Tibial nerve (tissue), 3 donors: ENCODE measurements at regions not wholly inside any gene's neighbourhood (a gene's known extent, or its start where the extent isn't known, plus 50 kb on each side); places are given as distances from the start of the nearest gene placed in this dataset.

ENCODE experiments used
- POLR2A ChIP-seq, 2 donors: fragments of 450-650 bp; IDR thresholded peaks; one replicate each; pipeline ENCODE4 v1.6.1; 2017; ENCODE audit warnings: antibody characterized with exemption in 2 of 2, mild to moderate bottlenecking in 2 of 2, moderate library complexity in 2 of 2
- TF ChIP-seq, protein P1 (sequence below), 5 experiments: fragments of 200-600 bp in 3 of 5; fragments of 450-650 bp in 2 of 5; sonication (generic) in 3 of 5; IDR thresholded peaks; one replicate each; pipeline ENCODE4 v1.5.1; 2016 to 2019; ENCODE audit warnings: antibody characterized with exemption in 5 of 5, mild to moderate bottlenecking in 3 of 5, moderate library complexity in 2 of 5

DNA sequence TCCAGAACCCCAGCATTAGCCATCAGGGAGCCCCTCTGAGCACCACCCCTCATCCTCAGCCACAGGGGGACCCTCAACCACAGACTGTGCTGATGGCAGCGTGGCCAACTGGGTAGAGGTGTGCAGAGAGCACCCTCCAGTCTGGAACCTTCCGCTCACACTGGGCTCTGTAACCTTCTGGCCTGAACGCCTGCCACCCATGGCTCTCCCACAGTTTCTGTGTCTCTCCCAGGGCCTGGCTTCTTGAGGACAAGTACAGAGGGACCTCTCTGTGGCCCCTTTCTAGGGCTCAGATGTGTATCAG, 503.0 kb upstream of the MGMT start:
- TF ChIP-seq, protein P1, sequence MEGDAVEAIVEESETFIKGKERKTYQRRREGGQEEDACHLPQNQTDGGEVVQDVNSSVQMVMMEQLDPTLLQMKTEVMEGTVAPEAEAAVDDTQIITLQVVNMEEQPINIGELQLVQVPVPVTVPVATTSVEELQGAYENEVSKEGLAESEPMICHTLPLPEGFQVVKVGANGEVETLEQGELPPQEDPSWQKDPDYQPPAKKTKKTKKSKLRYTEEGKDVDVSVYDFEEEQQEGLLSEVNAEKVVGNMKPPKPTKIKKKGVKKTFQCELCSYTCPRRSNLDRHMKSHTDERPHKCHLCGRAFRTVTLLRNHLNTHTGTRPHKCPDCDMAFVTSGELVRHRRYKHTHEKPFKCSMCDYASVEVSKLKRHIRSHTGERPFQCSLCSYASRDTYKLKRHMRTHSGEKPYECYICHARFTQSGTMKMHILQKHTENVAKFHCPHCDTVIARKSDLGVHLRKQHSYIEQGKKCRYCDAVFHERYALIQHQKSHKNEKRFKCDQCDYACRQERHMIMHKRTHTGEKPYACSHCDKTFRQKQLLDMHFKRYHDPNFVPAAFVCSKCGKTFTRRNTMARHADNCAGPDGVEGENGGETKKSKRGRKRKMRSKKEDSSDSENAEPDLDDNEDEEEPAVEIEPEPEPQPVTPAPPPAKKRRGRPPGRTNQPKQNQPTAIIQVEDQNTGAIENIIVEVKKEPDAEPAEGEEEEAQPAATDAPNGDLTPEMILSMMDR (IDR thresholded peaks at IDR 0.05): no peak
- no peak for TF ChIP-seq POLR2A (IDR thresholded peaks at IDR 0.05)
